ENCODE measurements at regions not wholly inside any gene's neighbourhood (a gene's known extent, or its start where the extent isn't known, plus 50 kb on each side); places are given as distances from the start of the nearest gene placed in this dataset.

GRCh38 chr4:19401301-19402080 is 850.2 kb upstream of the SLIT2 start:
- DNase-seq (ENCODE audit: low spot score), result no peak

DNA sequence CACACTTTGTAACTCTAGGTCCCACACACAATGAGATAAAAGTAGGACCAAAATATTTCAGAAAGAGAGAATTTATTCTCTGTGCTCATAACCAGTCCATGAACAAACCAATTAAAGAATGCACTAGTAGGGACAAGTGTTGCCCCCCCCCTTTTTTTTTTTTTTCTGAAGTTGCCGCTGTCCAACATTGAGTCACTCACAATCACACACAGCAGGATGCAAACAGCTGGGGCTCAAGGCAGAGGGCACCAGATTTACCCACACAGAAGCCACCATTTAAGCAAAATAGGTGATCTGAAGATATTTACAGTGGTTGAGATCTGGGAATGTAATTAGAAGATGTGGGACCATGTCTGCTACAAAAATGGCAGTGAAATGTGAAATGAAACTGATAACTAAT is 850.9 kb upstream of the SLIT2 start:
- DNase-seq (ENCODE audit: low spot score), result no peak

GRCh38 chr4:19399001-19399400 is 852.7 kb upstream of the SLIT2 start:
- no peak for DNase-seq (ENCODE audit: low spot score)

DNA sequence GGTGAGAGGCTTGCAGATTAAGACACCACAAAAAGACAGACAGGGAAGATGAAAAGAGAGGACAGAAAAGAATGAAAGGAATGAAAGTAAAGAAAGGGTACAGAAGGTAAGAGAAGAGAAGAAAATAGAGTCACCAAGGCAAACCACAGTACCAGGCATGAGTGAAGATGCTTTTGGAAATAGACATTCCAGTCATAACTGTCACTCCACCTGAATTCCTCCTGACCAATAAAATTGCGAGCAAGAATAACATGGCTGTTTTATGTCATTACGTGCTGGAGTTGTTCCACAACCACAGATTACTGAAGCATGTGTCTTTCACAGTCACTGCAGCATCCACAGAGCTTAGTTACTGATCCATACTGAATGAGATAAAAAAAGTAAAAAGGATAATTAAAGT is 864.9 kb upstream of the SLIT2 start:
- no peak for DNase-seq (ENCODE audit: low spot score)

DNA sequence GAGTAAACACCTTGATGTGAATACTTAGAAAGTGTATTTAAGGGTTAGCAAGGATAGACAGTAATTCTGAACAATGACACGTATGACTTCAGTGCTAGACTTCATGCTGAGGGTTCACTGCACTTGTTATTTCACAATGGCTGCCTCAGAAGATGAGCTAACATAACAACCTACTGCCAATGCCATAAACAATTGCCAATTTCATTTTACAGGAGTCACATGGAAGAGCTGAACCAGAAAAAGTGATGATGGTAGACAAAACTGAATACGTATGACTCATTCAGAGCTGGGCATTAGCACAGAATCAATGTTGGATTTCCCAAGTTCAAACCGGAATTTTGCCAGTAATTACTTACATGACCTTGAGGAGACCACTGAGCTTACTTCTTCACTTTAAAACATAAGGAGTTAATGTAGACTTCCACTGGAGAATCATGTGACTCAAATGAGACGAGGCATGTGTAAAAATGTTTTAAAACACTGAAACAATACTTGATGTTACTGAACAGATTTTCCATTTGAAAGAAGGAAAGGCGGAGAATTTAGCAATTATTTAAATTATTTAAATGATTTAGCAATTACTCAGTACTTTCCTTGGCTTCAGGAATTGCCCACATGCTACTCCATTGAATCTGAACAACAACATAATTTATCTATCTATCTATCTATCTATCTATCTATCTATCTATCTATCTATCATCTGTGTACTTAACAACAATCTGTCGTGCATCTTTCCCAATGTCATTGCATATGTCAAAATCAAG is 868.5 kb upstream of the SLIT2 start:
- no peak for DNase-seq (ENCODE audit: low spot score)

DNA sequence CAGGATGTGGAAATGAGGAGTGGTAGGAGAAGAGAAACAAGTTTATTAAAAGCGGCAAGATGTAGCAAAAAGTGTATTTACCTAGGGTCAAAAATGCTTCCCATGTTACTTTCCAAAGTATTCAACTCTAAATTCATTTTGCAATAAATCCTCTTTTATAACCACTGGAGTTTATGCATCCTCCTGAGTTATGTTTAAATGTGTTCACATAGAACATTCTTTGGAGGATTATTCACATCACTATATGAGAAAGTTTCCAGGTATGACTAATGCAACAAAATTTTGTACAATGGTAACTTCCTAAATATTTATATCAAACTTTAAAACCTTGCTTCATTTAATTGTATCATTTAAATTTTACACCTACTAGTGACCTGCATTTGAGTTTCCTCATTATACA is 870.6 kb upstream of the SLIT2 start:
- DNase-seq (ENCODE audit: low spot score), result no peak

DNA sequence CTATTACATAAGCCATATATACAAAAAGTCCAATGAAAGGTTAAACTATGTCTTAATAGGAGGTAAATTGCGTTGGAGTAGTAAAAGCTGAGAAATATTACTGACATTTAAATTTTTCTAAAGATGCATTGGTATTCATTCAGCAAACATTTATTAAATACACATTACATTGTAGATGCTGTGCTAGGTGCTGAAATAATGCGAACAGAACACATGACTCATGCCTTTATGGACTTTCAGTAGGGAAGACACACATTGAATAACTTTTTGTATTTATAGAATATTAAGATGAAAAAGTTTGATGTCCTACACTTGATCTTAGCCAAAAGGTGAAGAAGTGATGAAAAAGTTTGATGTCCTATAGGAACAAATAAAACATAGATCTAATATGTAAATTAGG is 871.1 kb upstream of the SLIT2 start:
- no peak for DNase-seq (ENCODE audit: low spot score)

DNA sequence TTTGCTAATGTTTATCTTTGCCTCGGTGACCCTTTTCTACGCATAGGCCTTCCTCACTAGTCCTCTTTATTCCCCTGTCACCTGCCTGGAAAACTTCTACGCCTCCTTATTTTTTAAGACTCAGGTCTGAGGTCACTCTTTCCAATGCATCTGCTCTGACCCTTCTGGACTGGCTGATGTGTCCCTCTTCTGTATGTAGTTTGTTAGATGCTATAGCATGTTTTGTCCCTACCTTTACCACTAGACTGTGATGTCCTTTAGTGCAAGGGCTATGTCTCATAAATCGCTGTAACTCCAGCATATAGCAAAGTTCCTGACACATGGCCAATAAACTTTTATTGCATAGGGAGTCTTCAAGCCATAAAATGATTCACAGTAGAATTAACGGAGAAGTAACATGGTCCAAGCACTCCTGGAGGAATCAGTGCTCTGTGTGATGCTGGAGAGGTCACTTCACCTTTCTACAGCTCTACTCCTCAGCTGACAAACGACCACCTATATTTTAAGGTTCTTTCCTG is 872.5 kb upstream of the SLIT2 start:
- DNase-seq (ENCODE audit: low spot score), result no peak

- no peak for DNase-seq (ENCODE audit: low spot score)
These were observed 875.8 kb upstream of the SLIT2 start for GRCh38 chr4:19375931-19376330.

DNA sequence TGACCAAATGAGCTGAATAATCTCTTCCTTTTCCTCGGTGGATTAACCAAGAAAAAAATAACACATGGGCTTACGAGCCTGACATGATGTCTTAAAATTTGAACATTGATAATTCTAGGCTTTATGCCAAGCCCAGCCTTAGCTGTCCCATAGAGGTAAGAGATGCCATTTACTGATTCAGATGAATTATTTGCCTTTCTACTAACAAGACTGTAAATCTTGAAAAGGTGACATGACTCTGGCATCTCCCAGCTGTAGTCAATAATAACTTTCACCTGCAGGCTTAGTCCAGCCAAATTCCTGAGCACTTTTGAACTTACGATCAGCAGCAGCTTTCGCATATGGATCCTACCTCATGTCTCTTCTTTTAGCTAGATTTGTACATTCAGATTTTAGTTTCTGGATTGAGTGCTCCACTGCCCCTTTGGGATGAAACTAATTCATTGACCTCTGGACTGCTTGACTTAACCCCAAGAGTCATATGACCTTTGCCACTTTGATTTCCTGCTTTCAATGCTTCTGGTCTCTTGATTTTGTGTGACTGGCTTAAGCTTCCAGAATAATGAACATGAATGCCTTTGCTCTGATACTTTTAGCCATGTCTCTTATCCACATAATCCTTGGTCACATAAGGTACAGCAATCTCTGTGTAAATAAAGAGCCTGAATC is 876.4 kb upstream of the SLIT2 start:
- no peak for DNase-seq (ENCODE audit: low spot score)

DNA sequence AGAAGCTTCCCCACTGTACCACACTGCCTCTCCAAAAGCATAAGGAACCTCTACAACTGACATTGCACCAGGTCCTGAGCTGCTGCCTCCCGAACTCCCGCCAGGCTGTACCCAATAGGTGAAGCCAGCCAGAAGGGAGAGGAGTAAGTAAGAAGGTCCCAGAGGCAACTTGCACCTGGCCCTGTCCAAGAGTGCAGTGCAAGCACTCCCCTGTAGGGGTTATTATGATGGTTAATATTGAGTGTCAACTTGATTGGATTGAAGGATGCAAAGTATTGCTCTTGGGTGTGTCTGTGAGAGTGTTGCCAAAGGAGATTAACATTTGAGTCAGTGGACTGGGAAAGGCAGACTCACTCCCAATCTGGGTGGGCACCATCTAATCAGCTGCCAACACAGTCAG is 879.3 kb upstream of the SLIT2 start:
- no peak for DNase-seq (ENCODE audit: low spot score)

- no peak for DNase-seq (ENCODE audit: low spot score)
These were observed 882.9 kb upstream of the SLIT2 start for GRCh38 chr4:19368800-19369199.

DNA sequence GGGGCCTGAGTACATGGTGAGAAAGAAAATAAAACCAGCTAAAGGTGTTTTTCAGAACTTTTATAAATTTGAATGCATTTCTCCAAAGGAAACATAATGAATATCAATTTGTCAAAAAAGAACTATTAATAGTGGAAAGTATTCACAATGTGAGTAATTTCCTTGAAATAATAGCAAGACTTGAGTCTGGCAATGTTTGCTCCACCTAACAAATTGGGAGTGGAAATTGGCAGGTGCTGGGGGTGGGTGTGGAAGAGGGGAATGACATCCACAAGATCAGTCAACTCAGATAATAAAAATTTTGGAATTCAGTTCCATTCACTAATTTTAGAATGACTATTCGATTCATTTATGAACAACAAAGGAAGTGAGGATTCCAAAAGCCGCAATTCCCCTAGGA is 884.8 kb upstream of the SLIT2 start:
- DNase-seq (ENCODE audit: low spot score), result no peak

DNA sequence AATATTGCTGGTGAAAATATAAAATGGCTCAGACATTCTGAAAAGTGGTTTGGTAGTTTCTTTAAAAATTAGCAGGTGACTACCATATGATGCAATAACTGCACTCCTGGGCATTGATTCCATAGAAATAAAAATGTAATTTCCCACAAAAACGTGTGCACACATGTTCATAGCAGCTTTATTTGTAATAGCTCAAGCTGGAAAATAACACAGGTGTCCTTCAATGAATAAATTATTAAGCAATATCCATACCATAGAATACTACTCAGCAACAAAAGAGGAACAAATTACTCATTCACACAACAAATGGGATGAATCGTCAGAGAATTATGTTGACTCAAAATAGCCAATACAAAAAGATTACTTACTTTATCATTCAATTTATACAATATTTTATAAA is 893.7 kb upstream of the SLIT2 start:
- DNase-seq (ENCODE audit: low spot score), result no peak

DNA sequence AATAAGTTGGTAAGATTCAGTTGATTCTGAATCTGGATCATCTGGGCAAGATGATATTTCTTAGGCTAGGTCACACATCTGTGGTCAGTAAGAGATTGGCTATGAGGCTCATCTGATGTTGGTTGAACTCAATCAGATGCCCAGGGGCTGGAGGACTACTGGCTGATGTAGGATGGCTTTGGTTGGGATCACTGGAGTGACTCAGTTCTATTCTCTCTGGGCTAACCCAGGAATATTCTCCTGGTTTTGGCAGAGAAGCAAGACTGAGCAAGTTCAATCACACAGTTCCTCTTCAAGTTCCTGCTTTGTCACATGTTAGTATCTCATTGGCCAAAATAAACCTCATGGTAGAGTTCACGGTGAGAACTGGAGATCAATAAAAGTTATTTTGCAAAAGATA is 902.3 kb upstream of the SLIT2 start:
- DNase-seq (ENCODE audit: low spot score), result no peak

DNA sequence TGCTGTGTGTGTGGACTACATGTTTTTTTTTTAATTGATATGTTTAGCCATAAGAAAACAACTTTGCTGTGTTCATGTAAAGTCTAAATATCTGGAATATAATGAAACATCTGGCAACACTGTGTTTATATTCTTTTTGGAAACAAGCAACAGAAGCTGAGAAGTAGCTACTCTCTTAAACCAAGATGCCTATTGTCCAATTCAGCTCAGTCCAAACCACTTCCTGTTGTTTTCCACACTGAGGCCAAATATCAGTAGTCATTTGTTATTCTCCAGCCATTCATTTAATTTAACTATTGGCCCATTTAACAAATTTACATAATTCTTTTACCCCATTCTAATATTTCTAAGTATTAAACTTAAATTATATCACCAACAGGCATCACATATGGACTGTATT is 903.0 kb upstream of the SLIT2 start:
- no peak for DNase-seq (ENCODE audit: low spot score)

DNA sequence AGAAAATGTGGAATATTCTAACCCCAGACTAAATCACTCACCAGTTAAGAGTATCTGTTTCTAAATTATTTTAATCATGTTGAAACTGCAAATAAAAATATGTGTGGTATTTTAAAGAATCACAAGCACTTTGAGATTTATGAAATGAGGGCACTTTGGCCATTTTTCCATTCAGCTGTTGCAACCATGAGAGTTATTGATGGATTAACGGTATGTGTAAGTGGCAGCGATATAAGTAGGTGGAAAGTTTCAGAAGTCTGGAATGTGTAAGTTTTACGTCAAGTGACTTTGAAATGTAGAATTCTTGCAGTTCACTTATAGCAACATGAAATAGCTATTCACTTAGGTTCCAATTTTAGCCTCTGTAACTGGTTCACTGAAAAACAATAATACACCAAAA is 905.1 kb upstream of the SLIT2 start:
- no peak for DNase-seq (ENCODE audit: low spot score)

- DNase-seq (ENCODE audit: low spot score), result no peak
These were observed 922.1 kb upstream of the SLIT2 start for GRCh38 chr4:19329631-19330030.

DNA sequence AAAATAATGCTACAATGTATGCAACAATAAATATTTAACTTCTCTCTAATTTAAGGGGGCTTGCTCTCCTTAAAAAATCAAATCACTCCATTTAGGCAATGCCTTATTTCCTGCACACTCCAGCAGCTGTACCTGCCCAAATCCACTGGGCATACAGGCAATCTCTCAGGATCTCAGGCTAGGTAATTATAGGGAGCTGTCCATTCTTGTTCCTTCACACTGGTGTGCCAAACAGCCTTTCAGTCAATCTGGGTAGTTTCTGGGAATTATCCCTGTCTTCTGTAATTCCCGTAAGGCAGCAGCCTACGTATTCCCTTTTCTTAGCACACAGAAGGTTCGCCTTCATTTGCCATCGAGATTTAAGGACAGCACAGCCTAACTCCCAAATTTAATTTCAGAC is 922.6 kb upstream of the SLIT2 start:
- no peak for DNase-seq (ENCODE audit: low spot score)

DNA sequence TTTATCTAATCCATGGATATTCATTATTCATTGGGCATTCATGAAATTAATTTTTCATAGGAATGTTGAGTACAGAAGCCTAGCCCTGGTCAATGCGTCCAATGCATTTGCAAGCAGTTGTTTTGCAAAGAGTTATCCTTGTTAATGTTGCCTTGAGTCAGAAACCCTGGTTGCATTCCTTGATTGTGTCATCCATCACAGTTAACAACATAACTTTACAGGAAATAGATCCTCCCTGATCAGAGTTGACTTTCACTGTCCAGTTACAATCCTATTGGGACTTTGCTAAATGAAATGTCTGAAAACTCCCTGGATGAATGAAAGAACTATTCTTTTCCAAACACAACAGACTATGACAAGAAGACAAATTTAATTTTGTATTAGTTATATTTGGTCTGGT is 924.3 kb upstream of the SLIT2 start:
- no peak for DNase-seq (ENCODE audit: low spot score)

GRCh38 chr4:19324184-19324583 is 927.5 kb upstream of the SLIT2 start:
- DNase-seq (ENCODE audit: low spot score), result no peak

DNA sequence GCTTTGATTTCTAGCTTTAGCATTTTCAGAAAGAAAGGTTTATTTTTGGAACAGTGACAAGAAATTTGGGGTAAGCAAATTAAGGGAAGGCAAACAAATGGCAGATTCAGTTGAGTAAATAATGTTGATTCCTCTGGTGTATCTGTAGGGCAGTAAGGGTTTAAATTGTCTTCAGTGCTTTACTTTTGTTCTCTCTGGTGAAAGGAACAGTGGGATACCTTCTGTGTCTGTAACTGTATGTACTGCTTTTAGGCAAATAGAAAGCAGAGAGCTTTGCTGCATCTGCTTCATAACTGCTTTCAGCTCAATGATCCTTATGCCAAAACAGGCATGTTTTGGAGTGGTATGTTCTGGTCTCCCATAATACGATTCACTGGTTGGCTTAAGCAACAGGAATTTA is 932.1 kb upstream of the SLIT2 start:
- DNase-seq (ENCODE audit: low spot score), result no peak

DNA sequence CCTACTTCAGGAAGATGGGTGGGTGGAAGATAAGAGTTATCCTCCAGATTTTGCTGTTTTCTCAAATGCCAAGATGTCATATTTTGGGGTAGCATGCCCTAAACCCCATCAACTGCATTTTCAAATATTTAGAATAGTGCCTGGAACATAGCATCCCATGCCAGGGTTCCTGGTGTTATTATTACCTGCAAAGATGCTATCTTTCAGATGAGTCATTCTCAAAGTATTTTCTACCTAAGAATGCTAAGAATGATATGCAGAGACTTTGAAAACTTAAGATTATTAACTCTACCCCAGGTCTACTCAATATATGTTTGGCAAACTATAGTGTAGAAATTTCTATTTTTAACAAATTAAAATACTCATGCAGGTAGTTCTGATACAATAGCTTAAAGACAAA is 934.3 kb upstream of the SLIT2 start:
- no peak for DNase-seq (ENCODE audit: low spot score)

Data from HuH-7 (cell line).